HCT116 (cell line): ENCODE measurements at regions not wholly inside any gene's neighbourhood (a gene's known extent, or its start where the extent isn't known, plus 50 kb on each side); places are given as distances from the start of the nearest gene placed in this dataset.

Experiments used
- ATAC-seq: fragments of 200-7000 bp; cut with Tn5 transposase; 2 replicates; pipeline ENCODE4 v1.9.1; 2020; ENCODE audit warnings: mild to moderate bottlenecking, moderate library complexity
- BruUV-seq: library from RNA; stranded (reverse); fragments of 400-500 nt; replicated peaks from 2 replicates; lab custom pipeline; 2021; lab: Mats Ljungman, UMichigan
- CTCF ChIA-PET: fragments of 300-600 bp; sonication (Branson Sonifier 250); formaldehyde crosslinking; loops from one replicate; lab custom pipeline; 2021; ENCODE audit warnings: antibody characterized with exemption; lab: Charles Lee
- POLR2A ChIA-PET: fragments of 300-600, 350-600 bp; sonication (Branson Sonifier 250); formaldehyde crosslinking; loops from one replicate; lab custom pipeline; 2021; ENCODE audit warnings: antibody characterized with exemption; lab: Charles Lee
- RAD21 ChIA-PET, 2 experiments: fragments of 300-600 bp; sonication (Branson Sonifier 250); formaldehyde crosslinking; loops; one replicate each; lab custom pipeline; 2023; ENCODE audit warnings: low total read pairs in 2 of 2; ENCODE audit not compliant: uncharacterized antibody in 2 of 2, unreplicated experiment in 2 of 2, low non-redundant PET in 1 of 2; lab: Charles Lee
- DNase-seq: peaks from one replicate; pipeline ENCODE4 v3.0.0-alpha.2; 2010; ENCODE audit warnings: low read depth, low spot score
- H2AFZ ChIP-seq: fragments of 200-600 bp; shearing (Covaris generic), sonication (generic); 2 replicates; pipeline ENCODE4 v1.6.1; 2017; ENCODE audit warnings: low read depth, mixed run types, mixed read lengths, antibody characterized with exemption, low read length; ENCODE audit not compliant: poor library complexity, severe bottlenecking
- H3K27ac ChIP-seq: 2 replicates; pipeline ENCODE4 v1.5.1; 2012; ENCODE audit warnings: low read depth, low read length
- H3K27me3 ChIP-seq: fragments of 200-600 bp; sonication (generic); 2 replicates; pipeline ENCODE4 v1.6.1; 2016; ENCODE audit warnings: mixed run types, low read length, mixed read lengths; ENCODE audit not compliant: insufficient read depth
- H3K36me3 ChIP-seq, 2 experiments: fragments of 200-500 bp in 1 of 2; fragments of 200-600 bp in 1 of 2; sonication (Bioruptor generic) in 1 of 2; sonication (generic) in 1 of 2; 2 replicates each; pipeline versions ENCODE4 v1.5.1 to v1.6.1; 2014 to 2016; ENCODE audit warnings: low read length in 2 of 2, inconsistent platforms in 1 of 2, mixed read lengths in 1 of 2, mixed run types in 1 of 2; ENCODE audit not compliant: insufficient read depth in 2 of 2, control insufficient read depth in 1 of 2
- H3K4me1 ChIP-seq, 2 experiments: fragments of 200-600 bp in 1 of 2; sonication (generic) in 1 of 2; 2 replicates each; pipeline versions ENCODE4 v1.5.1 to v1.6.1; 2012 to 2017; ENCODE audit warnings: low read length in 2 of 2, inconsistent platforms in 1 of 2, mild to moderate bottlenecking in 1 of 2, mixed read lengths in 1 of 2, mixed run types in 1 of 2, moderate library complexity in 1 of 2; ENCODE audit not compliant: insufficient read depth in 2 of 2, control insufficient read depth in 1 of 2
- H3K4me2 ChIP-seq: fragments of 200-600 bp; sonication (generic); 2 replicates; pipeline ENCODE4 v1.6.1; 2017; ENCODE audit warnings: mixed run types, low read length, mixed read lengths
- H3K4me3 ChIP-seq, 2 experiments: fragments of 200-600 bp in 1 of 2; sonication (generic) in 1 of 2; replicated peaks in 1 of 2; 2 replicates each; pipeline ENCODE4 v1.5.1; 2011 to 2016; ENCODE audit warnings: low read length in 2 of 2, control low read depth in 1 of 2, low read depth in 1 of 2, mild to moderate bottlenecking in 1 of 2, mixed read lengths in 1 of 2, mixed run types in 1 of 2
- H3K79me2 ChIP-seq: fragments of 200-600 bp; sonication (generic); 2 replicates; pipeline ENCODE4 v1.6.1; 2017; ENCODE audit warnings: mild to moderate bottlenecking, mixed run types, low read length, moderate library complexity, mixed read lengths; ENCODE audit not compliant: insufficient read depth
- H3K9ac ChIP-seq: fragments of 200-600 bp; sonication (generic); 2 replicates; pipeline ENCODE4 v1.6.1; 2016; ENCODE audit warnings: low read length, mixed read lengths
- H3K9me2 ChIP-seq: fragments of 200-600 bp; sonication (generic), shearing (Covaris generic); 2 replicates; pipeline ENCODE4 v1.6.1; 2017; ENCODE audit warnings: mixed run types, mild to moderate bottlenecking, moderate library complexity; ENCODE audit not compliant: insufficient read depth
- H3K9me3 ChIP-seq, 2 experiments: fragments of 200-500 bp in 1 of 2; fragments of 200-600 bp in 1 of 2; sonication (Bioruptor generic) in 1 of 2; sonication (generic) in 1 of 2; 2 replicates each; pipeline ENCODE4 v1.6.1; 2014 to 2017; ENCODE audit warnings: low read length in 2 of 2, mixed read lengths in 2 of 2, inconsistent platforms in 1 of 2, low read depth in 1 of 2, mild to moderate bottlenecking in 1 of 2, mixed run types in 1 of 2, moderate library complexity in 1 of 2; ENCODE audit not compliant: control insufficient read depth in 1 of 2, insufficient read depth in 1 of 2
- H4K20me1 ChIP-seq: fragments of 200-600 bp; sonication (generic), shearing (Covaris generic); 2 replicates; pipeline ENCODE4 v1.6.1; 2017; ENCODE audit warnings: mixed run types, mild to moderate bottlenecking, moderate library complexity; ENCODE audit not compliant: insufficient read depth
- CBX3 ChIP-seq: IDR thresholded peaks from 2 replicates; pipeline ENCODE4 v1.6.1; 2012; ENCODE audit warnings: low read depth
- CEBPB ChIP-seq: IDR thresholded peaks from 2 replicates; pipeline ENCODE4 v1.6.1; 2012; ENCODE audit warnings: low read depth
- ELF1 ChIP-seq: IDR thresholded peaks from 2 replicates; pipeline ENCODE4 v1.6.1; 2012; ENCODE audit warnings: low read depth, borderline replicate concordance
- EZH2 ChIP-seq: fragments of 200-600 bp; sonication (generic); IDR thresholded peaks from 2 replicates; pipeline ENCODE4 v1.6.1; 2017; ENCODE audit warnings: antibody characterized with exemption, mixed run types
- FOSL1 ChIP-seq: IDR thresholded peaks from 2 replicates; pipeline ENCODE4 v1.6.1; 2012; ENCODE audit warnings: low read depth
- POLR2A ChIP-seq: IDR thresholded peaks from 2 replicates; pipeline ENCODE4 v1.7.0; 2011; ENCODE audit warnings: borderline replicate concordance; ENCODE audit not compliant: insufficient read depth, insufficient read length; ENCODE audit errors: extremely low read depth
- POLR2AphosphoS5 ChIP-seq: IDR thresholded peaks from 2 replicates; pipeline ENCODE4 v1.6.1; 2011; ENCODE audit warnings: mild to moderate bottlenecking, low read depth, low read length, moderate library complexity
- SP1 ChIP-seq: IDR thresholded peaks from 2 replicates; pipeline ENCODE4 v1.6.1; 2012; ENCODE audit warnings: low read depth
- SRF ChIP-seq: IDR thresholded peaks from 2 replicates; pipeline ENCODE4 v1.6.1; 2012; ENCODE audit warnings: low read depth
- TCF7L2 ChIP-seq: IDR thresholded peaks from 2 replicates; pipeline ENCODE4 v1.7.0; 2011; ENCODE audit warnings: borderline replicate concordance, inconsistent platforms; ENCODE audit not compliant: insufficient read depth, insufficient read length; ENCODE audit errors: extremely low read depth
- ZBTB33 ChIP-seq: IDR thresholded peaks from 2 replicates; pipeline ENCODE4 v1.6.1; 2011; ENCODE audit warnings: mild to moderate bottlenecking, low read length, moderate library complexity; ENCODE audit not compliant: insufficient replicate concordance; ENCODE audit errors: extremely low read depth
- ZFX ChIP-seq: fragments of 450-650 bp; IDR thresholded peaks from 2 replicates; pipeline ENCODE4 v1.6.1; 2017
- ZNF274 ChIP-seq: fragments of 200-500 bp; sonication (Bioruptor generic); IDR thresholded peaks from 2 replicates; pipeline ENCODE4 v1.6.1; 2014; ENCODE audit warnings: mild to moderate bottlenecking, low read depth, low read length, inconsistent platforms
- intact Hi-C: fragments of 100-400 bp; cut with micrococcal nuclease; formaldehyde crosslinking; loops from 2 replicates; pipeline ENCODE4 v1.10.0; 2022
- TF ChIP-seq, protein P1 (sequence below): IDR thresholded peaks from 2 replicates; pipeline ENCODE4 v1.6.1; 2012
- TF ChIP-seq, protein P2 (sequence below): IDR thresholded peaks from 2 replicates; pipeline ENCODE4 v1.6.1; 2012; ENCODE audit warnings: low read depth
- TF ChIP-seq, protein P3 (sequence below): IDR thresholded peaks from 2 replicates; pipeline ENCODE4 v1.6.1; 2012

GRCh38 chr7:15046861-15047260, 144.3 kb upstream of the DGKB start:
- Histone ChIP-seq H2AFZ (no peak overlapping the region), H3K4me1 (no peaks in the 10 kb centered on the region), H3K4me2 (no peak overlapping the region), H3K4me3 (no peak overlapping the region)
- no peak for TF ChIP-seq ZFX
- no peak for TF ChIP-seq ELF1
- TF ChIP-seq POLR2A = no peak
- no peak for TF ChIP-seq POLR2AphosphoS5
- TF ChIP-seq, all 23 proteins: peak for 0
- no peaks in the 10 kb centered on the region for H3K9me2 ChIP-seq
- ChIA-PET POLR2A (no interaction called here), CTCF (no interaction called here), RAD21 (no interaction called here)
- H3K27ac ChIP-seq = no peak overlapping the region
- no peaks in the 10 kb centered on the region for H4K20me1 ChIP-seq
- intact Hi-C loops = no loop called here
- DNase-seq (no peak), ATAC-seq (no peak)
- H3K9me3 ChIP-seq = no peaks in the 10 kb centered on the region
- no TSS peak for BruUV-seq
- H3K36me3 ChIP-seq = no peaks in the 10 kb centered on the region
- H3K27me3 ChIP-seq = no peaks in the 10 kb centered on the region
- no peak overlapping the region for H3K9ac ChIP-seq
- H3K79me2 ChIP-seq = no peaks in the 10 kb centered on the region

- Histone ChIP-seq H3K9me3 (no peaks in the 10 kb centered on the region), H3K36me3 (no peaks in the 10 kb centered on the region), H2AFZ (no peak overlapping the region)
- TF ChIP-seq, protein P1, sequence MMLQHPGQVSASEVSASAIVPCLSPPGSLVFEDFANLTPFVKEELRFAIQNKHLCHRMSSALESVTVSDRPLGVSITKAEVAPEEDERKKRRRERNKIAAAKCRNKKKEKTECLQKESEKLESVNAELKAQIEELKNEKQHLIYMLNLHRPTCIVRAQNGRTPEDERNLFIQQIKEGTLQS = no peak
- no peak for TF ChIP-seq ZNF274
- TF ChIP-seq POLR2A = no peak
- no peak for TF ChIP-seq SRF
- TF ChIP-seq ZBTB33 = no peak
- TF ChIP-seq EZH2 = no peak
- no peak for TF ChIP-seq FOSL1
- TF ChIP-seq, protein P2, sequence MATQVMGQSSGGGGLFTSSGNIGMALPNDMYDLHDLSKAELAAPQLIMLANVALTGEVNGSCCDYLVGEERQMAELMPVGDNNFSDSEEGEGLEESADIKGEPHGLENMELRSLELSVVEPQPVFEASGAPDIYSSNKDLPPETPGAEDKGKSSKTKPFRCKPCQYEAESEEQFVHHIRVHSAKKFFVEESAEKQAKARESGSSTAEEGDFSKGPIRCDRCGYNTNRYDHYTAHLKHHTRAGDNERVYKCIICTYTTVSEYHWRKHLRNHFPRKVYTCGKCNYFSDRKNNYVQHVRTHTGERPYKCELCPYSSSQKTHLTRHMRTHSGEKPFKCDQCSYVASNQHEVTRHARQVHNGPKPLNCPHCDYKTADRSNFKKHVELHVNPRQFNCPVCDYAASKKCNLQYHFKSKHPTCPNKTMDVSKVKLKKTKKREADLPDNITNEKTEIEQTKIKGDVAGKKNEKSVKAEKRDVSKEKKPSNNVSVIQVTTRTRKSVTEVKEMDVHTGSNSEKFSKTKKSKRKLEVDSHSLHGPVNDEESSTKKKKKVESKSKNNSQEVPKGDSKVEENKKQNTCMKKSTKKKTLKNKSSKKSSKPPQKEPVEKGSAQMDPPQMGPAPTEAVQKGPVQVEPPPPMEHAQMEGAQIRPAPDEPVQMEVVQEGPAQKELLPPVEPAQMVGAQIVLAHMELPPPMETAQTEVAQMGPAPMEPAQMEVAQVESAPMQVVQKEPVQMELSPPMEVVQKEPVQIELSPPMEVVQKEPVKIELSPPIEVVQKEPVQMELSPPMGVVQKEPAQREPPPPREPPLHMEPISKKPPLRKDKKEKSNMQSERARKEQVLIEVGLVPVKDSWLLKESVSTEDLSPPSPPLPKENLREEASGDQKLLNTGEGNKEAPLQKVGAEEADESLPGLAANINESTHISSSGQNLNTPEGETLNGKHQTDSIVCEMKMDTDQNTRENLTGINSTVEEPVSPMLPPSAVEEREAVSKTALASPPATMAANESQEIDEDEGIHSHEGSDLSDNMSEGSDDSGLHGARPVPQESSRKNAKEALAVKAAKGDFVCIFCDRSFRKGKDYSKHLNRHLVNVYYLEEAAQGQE = no peak
- TF ChIP-seq, protein P3, sequence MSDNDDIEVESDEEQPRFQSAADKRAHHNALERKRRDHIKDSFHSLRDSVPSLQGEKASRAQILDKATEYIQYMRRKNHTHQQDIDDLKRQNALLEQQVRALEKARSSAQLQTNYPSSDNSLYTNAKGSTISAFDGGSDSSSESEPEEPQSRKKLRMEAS = no peak
- TF ChIP-seq SP1 = no peak
- TF ChIP-seq TCF7L2 = no peak
- TF ChIP-seq CBX3 = no peak
- TF ChIP-seq ELF1 = no peak
- no peak for TF ChIP-seq CEBPB
- TF ChIP-seq, all 23 proteins: peak for 0
- no peak overlapping the region for H3K4me2 ChIP-seq
- no peak overlapping the region for H3K27ac ChIP-seq
- no peaks in the 10 kb centered on the region for H3K9me2 ChIP-seq
- H3K9ac ChIP-seq = no peak overlapping the region
- intact Hi-C loops = no loop called here
- ChIA-PET CTCF (no interaction called here), POLR2A (no interaction called here), RAD21 (no interaction called here)
- no peaks in the 10 kb centered on the region for H4K20me1 ChIP-seq
- ATAC-seq (no peak), DNase-seq (no peak)
- H3K27me3 ChIP-seq = no peaks in the 10 kb centered on the region
- BruUV-seq = no TSS peak
- H3K4me3 ChIP-seq = no peak overlapping the region
- H3K79me2 ChIP-seq = no peaks in the 10 kb centered on the region
- H3K4me1 ChIP-seq = no peaks in the 10 kb centered on the region
These were observed 141.4 kb upstream of the DGKB start for GRCh38 chr7:15043931-15044330.
